ENCODE measurements at regions not wholly inside any gene's neighbourhood (a gene's known extent, or its start where the extent isn't known, plus 50 kb on each side); places are given as distances from the start of the nearest gene placed in this dataset.
"Not testable (repeated sequence)": the region's sequence is repeated elsewhere in the genome, so short reads cannot be mapped to it uniquely, and the experiment has no call there.

DNA sequence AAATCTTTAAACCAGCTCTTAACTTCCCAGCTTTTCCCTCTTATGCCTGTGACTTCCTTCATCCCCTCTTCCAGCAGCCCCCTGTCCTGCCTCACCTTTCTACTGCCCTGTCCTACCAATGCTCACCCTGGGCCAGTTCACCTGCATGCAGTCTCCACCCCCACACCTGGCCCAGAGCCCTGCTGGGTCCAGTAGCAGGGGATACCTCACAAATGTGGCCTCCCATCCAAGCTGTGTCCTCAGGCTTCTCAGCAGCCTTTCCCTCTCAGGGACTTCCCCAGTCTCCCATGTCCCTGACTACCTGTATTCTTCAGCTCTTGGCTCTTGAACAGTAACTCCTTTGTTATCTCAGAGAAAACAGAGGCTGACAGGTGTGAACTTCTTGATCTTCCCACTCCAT, 503.2 kb downstream of the MFSD1 start:
- TF ChIP-seq POLR2A (IDR thresholded peaks at IDR 0.05; ENCODE audit: low read depth, low read length) (no peak), POLR2AphosphoS5 (IDR thresholded peaks at IDR 0.05; ENCODE audit: low read depth, low read length) (no peak), TAF1 (IDR thresholded peaks at IDR 0.05; ENCODE audit: borderline replicate concordance, low read depth, low read length) (no peak)
- no peak for FAIRE-seq
- DNase-seq (ENCODE audit: insufficient read length), result no peak

GRCh38 chr3:159316706-159317105, 514.9 kb downstream of the MFSD1 start:
- DNase-seq (ENCODE audit: insufficient read length); FAIRE-seq: not testable (repeated sequence)

- TF ChIP-seq POLR2A (IDR thresholded peaks at IDR 0.05; ENCODE audit: low read depth, low read length) (no peak), POLR2AphosphoS5 (IDR thresholded peaks at IDR 0.05; ENCODE audit: low read depth, low read length) (no peak), TAF1 (IDR thresholded peaks at IDR 0.05; ENCODE audit: borderline replicate concordance, low read depth, low read length) (no peak)
- DNase-seq (ENCODE audit: insufficient read length) (no peak), FAIRE-seq (no peak)
Measured at GRCh38 chr3:159319156-159319555, 517.3 kb downstream of the MFSD1 start.

GRCh38 chr3:159322322-159322939, 520.6 kb downstream of the MFSD1 start:
- peak; percentile 67 for FAIRE-seq
- TF ChIP-seq TAF1 (IDR thresholded peaks at IDR 0.05; ENCODE audit: borderline replicate concordance, low read depth, low read length) (no peak), POLR2AphosphoS5 (IDR thresholded peaks at IDR 0.05; ENCODE audit: low read depth, low read length) (no peak), POLR2A (IDR thresholded peaks at IDR 0.05; ENCODE audit: low read depth, low read length) (no peak)

GRCh38 chr3:159323848-159324247, 522.0 kb downstream of the MFSD1 start:
- DNase-seq (ENCODE audit: insufficient read length) (no peak), FAIRE-seq (no peak)
- TF ChIP-seq POLR2A (IDR thresholded peaks at IDR 0.05; ENCODE audit: low read depth, low read length) (no peak), POLR2AphosphoS5 (IDR thresholded peaks at IDR 0.05; ENCODE audit: low read depth, low read length) (no peak), TAF1 (IDR thresholded peaks at IDR 0.05; ENCODE audit: borderline replicate concordance, low read depth, low read length) (no peak)

More at GRCh38 chr3:159322322-159322939, 520.6 kb downstream of the MFSD1 start:
- DNase-seq (ENCODE audit: insufficient read length), result peak; percentile 13

- no peak for TF ChIP-seq TAF1 (IDR thresholded peaks at IDR 0.05; ENCODE audit: borderline replicate concordance, low read depth, low read length)
- TF ChIP-seq POLR2AphosphoS5 (IDR thresholded peaks at IDR 0.05; ENCODE audit: low read depth, low read length), result no peak
- TF ChIP-seq POLR2A (IDR thresholded peaks at IDR 0.05; ENCODE audit: low read depth, low read length), result no peak
- FAIRE-seq, result no peak
- DNase-seq (ENCODE audit: insufficient read length), result no peak
Measured at GRCh38 chr3:159326998-159327397, 525.1 kb downstream of the MFSD1 start.

- no peak for TF ChIP-seq TAF1 (IDR thresholded peaks at IDR 0.05; ENCODE audit: borderline replicate concordance, low read depth, low read length)
- TF ChIP-seq POLR2A (IDR thresholded peaks at IDR 0.05; ENCODE audit: low read depth, low read length), result no peak
- FAIRE-seq (no peak), DNase-seq (ENCODE audit: insufficient read length) (no peak)
Measured at GRCh38 chr3:159332535-159333099, 530.8 kb downstream of the MFSD1 start.

DNA sequence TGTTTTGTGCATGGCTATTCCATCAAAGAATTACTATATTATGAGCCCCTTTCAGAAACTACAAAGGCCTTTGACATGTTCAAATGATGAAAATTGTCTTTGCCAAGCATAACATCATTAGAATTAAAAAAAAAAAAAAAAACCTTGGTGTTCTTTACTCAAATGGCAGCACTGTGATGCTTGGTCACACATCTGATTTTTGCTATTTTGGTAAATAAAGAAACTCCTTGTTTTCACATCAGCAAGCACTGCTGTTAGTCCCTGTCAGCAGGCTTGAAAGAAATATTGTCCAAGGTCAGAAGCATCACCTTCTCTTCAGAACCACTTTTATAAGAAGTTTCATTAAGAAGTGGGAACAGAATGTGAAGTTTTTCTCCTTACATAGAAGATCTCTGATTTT, 537.3 kb downstream of the MFSD1 start:
- no peak for FAIRE-seq
- no peak for DNase-seq (ENCODE audit: insufficient read length)
- no peak for TF ChIP-seq POLR2AphosphoS5 (IDR thresholded peaks at IDR 0.05; ENCODE audit: low read depth, low read length)
- TF ChIP-seq TAF1 (IDR thresholded peaks at IDR 0.05; ENCODE audit: borderline replicate concordance, low read depth, low read length), result no peak
- TF ChIP-seq POLR2A (IDR thresholded peaks at IDR 0.05; ENCODE audit: low read depth, low read length), result no peak

DNA sequence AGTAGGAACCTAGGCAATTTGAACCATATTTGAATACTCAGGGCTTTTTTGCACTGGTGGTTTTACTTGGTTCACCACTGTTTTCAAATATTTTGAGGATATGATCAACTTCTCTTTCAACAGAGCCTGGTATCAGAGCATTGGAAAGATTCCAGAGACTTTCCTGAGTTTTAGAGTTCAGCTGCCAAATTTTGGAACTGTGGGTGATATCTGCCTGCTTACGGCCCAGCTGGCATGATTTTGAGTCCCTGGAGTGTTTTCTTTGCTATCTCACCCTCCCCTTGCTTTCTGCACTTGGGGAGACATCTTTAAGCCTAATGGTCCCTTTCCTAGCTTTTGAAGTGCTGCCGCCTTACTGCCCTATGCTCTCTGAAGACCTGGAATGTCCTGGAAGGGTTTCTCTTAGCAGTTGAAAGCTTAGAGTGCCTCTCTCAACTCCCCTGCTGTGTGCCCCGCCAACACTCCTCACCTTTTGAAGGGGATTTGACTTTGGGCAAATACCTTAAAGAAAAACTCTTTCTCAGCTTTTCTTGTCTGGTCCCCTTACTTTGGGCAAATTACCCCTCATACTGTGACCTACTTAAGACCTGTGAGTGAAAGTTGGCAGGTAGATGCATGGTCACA, 539.1 kb downstream of the MFSD1 start:
- no peak for TF ChIP-seq TAF1 (IDR thresholded peaks at IDR 0.05; ENCODE audit: borderline replicate concordance, low read depth, low read length)
- TF ChIP-seq POLR2AphosphoS5 (IDR thresholded peaks at IDR 0.05; ENCODE audit: low read depth, low read length), result no peak
- TF ChIP-seq POLR2A (IDR thresholded peaks at IDR 0.05; ENCODE audit: low read depth, low read length), result no peak
- FAIRE-seq (no peak), DNase-seq (ENCODE audit: insufficient read length) (no peak)

- TF ChIP-seq POLR2A (IDR thresholded peaks at IDR 0.05; ENCODE audit: low read depth, low read length) (no peak), TAF1 (IDR thresholded peaks at IDR 0.05; ENCODE audit: borderline replicate concordance, low read depth, low read length) (no peak), POLR2AphosphoS5 (IDR thresholded peaks at IDR 0.05; ENCODE audit: low read depth, low read length) (no peak)
- DNase-seq (ENCODE audit: insufficient read length) (no peak), FAIRE-seq (no peak)
Measured at GRCh38 chr3:159346271-159346903, 544.5 kb downstream of the MFSD1 start.

DNA sequence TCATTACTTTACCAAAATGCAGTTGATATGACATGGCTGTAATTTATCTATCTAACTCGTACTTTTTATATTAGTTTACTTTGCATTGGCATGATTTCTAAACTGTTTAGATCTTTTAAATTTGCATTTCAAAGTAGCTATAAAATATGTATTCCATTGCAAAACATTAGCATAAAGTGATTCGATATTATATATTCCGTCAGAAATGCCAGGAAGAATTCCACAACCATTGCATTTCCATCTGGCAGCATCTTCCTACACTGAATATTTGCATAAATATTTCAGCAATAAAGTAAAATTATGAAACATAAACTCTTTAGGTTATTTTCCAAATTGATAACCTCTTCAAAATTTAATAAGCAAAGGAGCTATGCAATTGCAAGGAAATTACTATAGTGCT, 546.6 kb downstream of the MFSD1 start:
- TF ChIP-seq POLR2AphosphoS5 (IDR thresholded peaks at IDR 0.05; ENCODE audit: low read depth, low read length), result no peak
- no peak for TF ChIP-seq POLR2A (IDR thresholded peaks at IDR 0.05; ENCODE audit: low read depth, low read length)
- TF ChIP-seq TAF1 (IDR thresholded peaks at IDR 0.05; ENCODE audit: borderline replicate concordance, low read depth, low read length), result no peak
- no peak for FAIRE-seq
- DNase-seq (ENCODE audit: insufficient read length), result no peak

GRCh38 chr3:159356606-159357005, 554.8 kb downstream of the MFSD1 start:
- TF ChIP-seq TAF1 (IDR thresholded peaks at IDR 0.05; ENCODE audit: borderline replicate concordance, low read depth, low read length) (no peak), POLR2AphosphoS5 (IDR thresholded peaks at IDR 0.05; ENCODE audit: low read depth, low read length) (no peak), POLR2A (IDR thresholded peaks at IDR 0.05; ENCODE audit: low read depth, low read length) (no peak)
- FAIRE-seq (no peak), DNase-seq (ENCODE audit: insufficient read length) (no peak)

Measured in GM12892 (cell line).